ENCODE measurements at regions not wholly inside any gene's neighbourhood (a gene's known extent, or its start where the extent isn't known, plus 50 kb on each side); places are given as distances from the start of the nearest gene placed in this dataset.

GRCh38 chr20:39878320-39878719 is 810.7 kb downstream of the MAFB start:
- TF ChIP-seq, protein P1, sequence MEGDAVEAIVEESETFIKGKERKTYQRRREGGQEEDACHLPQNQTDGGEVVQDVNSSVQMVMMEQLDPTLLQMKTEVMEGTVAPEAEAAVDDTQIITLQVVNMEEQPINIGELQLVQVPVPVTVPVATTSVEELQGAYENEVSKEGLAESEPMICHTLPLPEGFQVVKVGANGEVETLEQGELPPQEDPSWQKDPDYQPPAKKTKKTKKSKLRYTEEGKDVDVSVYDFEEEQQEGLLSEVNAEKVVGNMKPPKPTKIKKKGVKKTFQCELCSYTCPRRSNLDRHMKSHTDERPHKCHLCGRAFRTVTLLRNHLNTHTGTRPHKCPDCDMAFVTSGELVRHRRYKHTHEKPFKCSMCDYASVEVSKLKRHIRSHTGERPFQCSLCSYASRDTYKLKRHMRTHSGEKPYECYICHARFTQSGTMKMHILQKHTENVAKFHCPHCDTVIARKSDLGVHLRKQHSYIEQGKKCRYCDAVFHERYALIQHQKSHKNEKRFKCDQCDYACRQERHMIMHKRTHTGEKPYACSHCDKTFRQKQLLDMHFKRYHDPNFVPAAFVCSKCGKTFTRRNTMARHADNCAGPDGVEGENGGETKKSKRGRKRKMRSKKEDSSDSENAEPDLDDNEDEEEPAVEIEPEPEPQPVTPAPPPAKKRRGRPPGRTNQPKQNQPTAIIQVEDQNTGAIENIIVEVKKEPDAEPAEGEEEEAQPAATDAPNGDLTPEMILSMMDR (IDR thresholded peaks at IDR 0.05): no peak
- no peak for TF ChIP-seq POLR2A (IDR thresholded peaks at IDR 0.05)
